Endodermal cell (in vitro differentiated cells): ENCODE measurements at regions not wholly inside any gene's neighbourhood (a gene's known extent, or its start where the extent isn't known, plus 50 kb on each side); places are given as distances from the start of the nearest gene placed in this dataset.

Source experiments
- DNase-seq: peaks from one replicate; pipeline ENCODE4 v3.0.0-alpha.2; 2017
- H3K27ac ChIP-seq: 2 replicates; pipeline ENCODE4 v1.5.1; 2013; ENCODE audit warnings: mild to moderate bottlenecking, low read depth, low read length, moderate library complexity
- H3K27me3 ChIP-seq: 2 replicates; pipeline ENCODE4 v1.6.1; 2013; ENCODE audit warnings: mild to moderate bottlenecking, low read length, moderate library complexity; ENCODE audit not compliant: insufficient read depth, control insufficient read depth, poor library complexity, severe bottlenecking
- H3K36me3 ChIP-seq: 2 replicates; pipeline ENCODE4 v1.7.0; 2013; ENCODE audit warnings: mild to moderate bottlenecking, low read length, moderate library complexity; ENCODE audit not compliant: control insufficient read depth, insufficient read depth
- H3K4me1 ChIP-seq: one replicate; pipeline ENCODE4 v1.7.0; 2013; ENCODE audit warnings: low read length; ENCODE audit not compliant: control insufficient read depth, insufficient read depth
- H3K4me3 ChIP-seq: 2 replicates; pipeline ENCODE4 v1.5.1; 2013; ENCODE audit warnings: mild to moderate bottlenecking, low read length, moderate library complexity
- H3K9ac ChIP-seq: 2 replicates; pipeline ENCODE4 v1.6.1; 2013; ENCODE audit warnings: mild to moderate bottlenecking, low read length, moderate library complexity; ENCODE audit not compliant: poor library complexity, severe bottlenecking; ENCODE audit errors: extremely low read depth
- H3K9me3 ChIP-seq: 2 replicates; pipeline ENCODE4 v1.6.1; 2013; ENCODE audit warnings: mild to moderate bottlenecking, low read length, moderate library complexity; ENCODE audit not compliant: control insufficient read depth
- H3K27ac Mint-ChIP-seq: 2 replicates; pipeline ENCODE4 v1.8.0; 2020; ENCODE audit warnings: mixed read lengths
- H3K27me3 Mint-ChIP-seq: 2 replicates; pipeline ENCODE4 v1.8.0; 2021; ENCODE audit warnings: mild to moderate bottlenecking, mixed read lengths; ENCODE audit not compliant: insufficient read depth
- H3K36me3 Mint-ChIP-seq: 2 replicates; pipeline ENCODE4 v1.8.0; 2020; ENCODE audit warnings: low read depth, mixed read lengths
- H3K4me1 Mint-ChIP-seq: 2 replicates; pipeline ENCODE4 v1.8.0; 2020; ENCODE audit warnings: mixed read lengths
- H3K4me3 Mint-ChIP-seq: 2 replicates; pipeline ENCODE4 v1.8.0; 2020; ENCODE audit warnings: mild to moderate bottlenecking, moderate library complexity, mixed read lengths
- H3K9me3 Mint-ChIP-seq: 2 replicates; pipeline ENCODE4 v1.8.0; 2020; ENCODE audit warnings: mild to moderate bottlenecking, mixed read lengths
- CTCF ChIP-seq: fragments of 200-600 bp; sonication (generic); conservative IDR thresholded peaks from 2 replicates; pipeline ENCODE4 v1.5.0; 2021; ENCODE audit warnings: antibody characterized with exemption, mild to moderate bottlenecking
- WGBS, 2 experiments: methylation state at CpG; one replicate each; pipeline versions ENCODE4 v1.1.5 to v1.1.7; 2013; ENCODE audit warnings: missing lambda C conversion rate in 2 of 2, mixed read lengths in 1 of 2; ENCODE audit not compliant: insufficient coverage in 1 of 2, insufficient read length in 1 of 2; 5-methylcytosine and 5-hydroxymethylcytosine counted together

GRCh38 chr1:168386949-168387586, 106.4 kb downstream of the TBX19 start:
- peaks cover 6% of the 10 kb centered on the region for H3K27me3 Mint-ChIP-seq
- H3K36me3 Mint-ChIP-seq = no peaks in the 10 kb centered on the region
- 81 to 86% methylated on average over 25 of the region's 25 CpGs for WGBS, 2 experiments
- H3K9ac ChIP-seq = no peak overlapping the region
- H3K27ac Mint-ChIP-seq = peak overlapping the region; percentile 85
- peak; percentile 44 for TF ChIP-seq CTCF
- H3K9me3 Mint-ChIP-seq = no peaks in the 10 kb centered on the region
- no peaks in the 10 kb centered on the region for H3K36me3 ChIP-seq
- H3K4me3 Mint-ChIP-seq = peak overlapping the region; percentile 44
- peak; percentile 87 for DNase-seq
- H3K27me3 ChIP-seq = no peaks in the 10 kb centered on the region
- no peak overlapping the region for H3K27ac ChIP-seq
- no peak overlapping the region for H3K4me3 ChIP-seq
- H3K4me1 Mint-ChIP-seq = peaks cover 10% of the 10 kb centered on the region
- no peaks in the 10 kb centered on the region for H3K9me3 ChIP-seq
- no peaks in the 10 kb centered on the region for H3K4me1 ChIP-seq

GRCh38 chr1:168386492-168386891, 105.8 kb downstream of the TBX19 start:
- Mint-ChIP-seq H3K36me3 (no peaks in the 10 kb centered on the region), H3K4me3 (no peak overlapping the region), H3K9me3 (no peaks in the 10 kb centered on the region), H3K27me3 (peaks cover 6% of the 10 kb centered on the region), H3K27ac (no peak overlapping the region), H3K4me1 (peaks cover 9% of the 10 kb centered on the region)
- Histone ChIP-seq H3K4me1 (no peaks in the 10 kb centered on the region), H3K9me3 (no peaks in the 10 kb centered on the region), H3K4me3 (no peak overlapping the region), H3K27me3 (no peaks in the 10 kb centered on the region), H3K27ac (no peak overlapping the region), H3K36me3 (no peaks in the 10 kb centered on the region), H3K9ac (no peak overlapping the region)
- no peak for TF ChIP-seq CTCF
- WGBS, 2 experiments = 89% methylated on average over 2 of the region's 2 CpGs; no CpG with 5 or more reads in 1 of the 2 experiments
- peak; percentile 45 for DNase-seq

- H3K36me3 Mint-ChIP-seq = peaks cover 4% of the 10 kb centered on the region
- no peak overlapping the region for H3K4me3 Mint-ChIP-seq
- Histone ChIP-seq H3K27ac (no peak overlapping the region), H3K9me3 (no peaks in the 10 kb centered on the region), H3K36me3 (no peaks in the 10 kb centered on the region), H3K9ac (no peak overlapping the region), H3K4me3 (no peak overlapping the region), H3K27me3 (no peaks in the 10 kb centered on the region), H3K4me1 (no peaks in the 10 kb centered on the region)
- DNase-seq = no peak
- no peaks in the 10 kb centered on the region for H3K9me3 Mint-ChIP-seq
- peaks cover 3% of the 10 kb centered on the region for H3K27me3 Mint-ChIP-seq
- peak; percentile 55 for TF ChIP-seq CTCF
- H3K27ac Mint-ChIP-seq = no peak overlapping the region
- H3K4me1 Mint-ChIP-seq = peaks cover 1% of the 10 kb centered on the region
These were observed 101.2 kb downstream of the TBX19 start for GRCh38 chr1:168381850-168382249.
